GM04504 (cell line): ENCODE measurements at regions not wholly inside any gene's neighbourhood (a gene's known extent, or its start where the extent isn't known, plus 50 kb on each side); places are given as distances from the start of the nearest gene placed in this dataset.

Source experiments
- DNase-seq: peaks from one replicate; pipeline ENCODE4 v3.0.0-alpha.2; 2012; ENCODE audit warnings: low read depth

- DNase-seq, result no peak
Observed at GRCh38 chr3:164236851-164237250, 841.4 kb downstream of the SI start.

- DNase-seq, result no peak
Observed at GRCh38 chr3:164235289-164236028, 842.8 kb downstream of the SI start.

- DNase-seq, result no peak
Observed at GRCh38 chr3:164233951-164234350, 844.3 kb downstream of the SI start.

- no peak for DNase-seq
Observed at GRCh38 chr3:164231718-164232117, 846.6 kb downstream of the SI start.

GRCh38 chr3:164230385-164231094 is 847.8 kb downstream of the SI start:
- DNase-seq, result no peak

- DNase-seq, result no peak
Observed at GRCh38 chr3:164224126-164224525, 854.2 kb downstream of the SI start.

GRCh38 chr3:164222197-164222596 is 856.1 kb downstream of the SI start:
- DNase-seq, result no peak

- no peak for DNase-seq
Observed at GRCh38 chr3:164221297-164221696, 857.0 kb downstream of the SI start.

- DNase-seq, result no peak
Observed at GRCh38 chr3:164209363-164209762, 868.9 kb downstream of the SI start.

- DNase-seq, result no peak
Observed at GRCh38 chr3:164208821-164209220, 869.5 kb downstream of the SI start.

GRCh38 chr3:164208048-164208447 is 870.2 kb downstream of the SI start:
- DNase-seq, result no peak

- DNase-seq, result no peak
Observed at GRCh38 chr3:164200053-164200823, 878.1 kb downstream of the SI start.

- DNase-seq, result no peak
Observed at GRCh38 chr3:164196477-164196876, 881.8 kb downstream of the SI start.

GRCh38 chr3:164194842-164195241 is 883.5 kb downstream of the SI start:
- DNase-seq, result no peak

GRCh38 chr3:164192974-164193373 is 885.3 kb downstream of the SI start:
- DNase-seq, result no peak

GRCh38 chr3:164190566-164190965 is 887.7 kb downstream of the SI start:
- DNase-seq, result no peak

- DNase-seq, result no peak
Observed at GRCh38 chr3:164186095-164186494, 892.2 kb downstream of the SI start.

- DNase-seq, result no peak
Observed at GRCh38 chr3:164179110-164179774, 899.1 kb downstream of the SI start.

GRCh38 chr3:164174059-164174458 is 904.2 kb downstream of the SI start:
- DNase-seq, result no peak

GRCh38 chr3:164155400-164155799 is 922.9 kb downstream of the SI start:
- no peak for DNase-seq

- no peak for DNase-seq
Observed at GRCh38 chr3:164144824-164145223, 933.5 kb downstream of the SI start.

- DNase-seq, result no peak
Observed at GRCh38 chr3:164132878-164133277, 945.4 kb downstream of the SI start.
